ENCODE measurements at regions not wholly inside any gene's neighbourhood (a gene's known extent, or its start where the extent isn't known, plus 50 kb on each side); places are given as distances from the start of the nearest gene placed in this dataset.
"Not testable (repeated sequence)": the region's sequence is repeated elsewhere in the genome, so short reads cannot be mapped to it uniquely, and the experiment has no call there.

GRCh38 chrX:13226214-13226613 lies 93.6 kb downstream of the ATXN3L start:
- no peak overlapping the region for H3K27ac ChIP-seq
- no peak for DNase-seq (ENCODE audit: low read depth, low spot score)

- DNase-seq (ENCODE audit: low read depth, low spot score) = peak; percentile 52
- H3K27ac ChIP-seq = peak overlapping the region; percentile 48
Observed at GRCh38 chrX:13223868-13224567, 95.8 kb downstream of the ATXN3L start.

- DNase-seq (ENCODE audit: low read depth, low spot score) = peak; percentile 68
- H3K27ac ChIP-seq = no peak overlapping the region
Observed at GRCh38 chrX:13220916-13221315, 98.9 kb downstream of the ATXN3L start.

GRCh38 chrX:13219991-13220764 lies 99.7 kb downstream of the ATXN3L start:
- H3K27ac ChIP-seq = no peak overlapping the region
- no peak for DNase-seq (ENCODE audit: low read depth, low spot score)

- no peak overlapping the region for H3K27ac ChIP-seq
- no peak for DNase-seq (ENCODE audit: low read depth, low spot score)
Observed at GRCh38 chrX:13218758-13219157, 101.1 kb downstream of the ATXN3L start.

GRCh38 chrX:13216139-13216538 lies 103.7 kb downstream of the ATXN3L start:
- DNase-seq (ENCODE audit: low read depth, low spot score) = no peak
- H3K27ac ChIP-seq = no peak overlapping the region

GRCh38 chrX:13215729-13216128 lies 104.1 kb downstream of the ATXN3L start:
- no peak for DNase-seq (ENCODE audit: low read depth, low spot score)
- no peak overlapping the region for H3K27ac ChIP-seq

GRCh38 chrX:13212191-13212651 lies 107.6 kb downstream of the ATXN3L start:
- no peak overlapping the region for H3K27ac ChIP-seq
- DNase-seq (ENCODE audit: low read depth, low spot score) = no peak

- not testable (repeated sequence) for DNase-seq (ENCODE audit: low read depth, low spot score); H3K27ac ChIP-seq
Observed at GRCh38 chrX:13210142-13210541, 109.7 kb downstream of the ATXN3L start.

GRCh38 chrX:13209704-13210103 lies 110.1 kb downstream of the ATXN3L start:
- DNase-seq (ENCODE audit: low read depth, low spot score); H3K27ac ChIP-seq: not testable (repeated sequence)

- no peak for DNase-seq (ENCODE audit: low read depth, low spot score)
- H3K27ac ChIP-seq = no peak overlapping the region
Observed at GRCh38 chrX:13208281-13208935, 111.4 kb downstream of the ATXN3L start.

- H3K27ac ChIP-seq = no peak overlapping the region
- no peak for DNase-seq (ENCODE audit: low read depth, low spot score)
Observed at GRCh38 chrX:13203271-13203670, 116.6 kb downstream of the ATXN3L start.

- DNase-seq (ENCODE audit: low read depth, low spot score) = no peak
- H3K27ac ChIP-seq = no peak overlapping the region
Observed at GRCh38 chrX:13201605-13202219, 118.1 kb downstream of the ATXN3L start.

GRCh38 chrX:13200398-13200797 lies 119.5 kb downstream of the ATXN3L start:
- DNase-seq (ENCODE audit: low read depth, low spot score) = no peak
- no peak overlapping the region for H3K27ac ChIP-seq

GRCh38 chrX:13198762-13199064 lies 121.1 kb downstream of the ATXN3L start:
- no peak overlapping the region for H3K27ac ChIP-seq
- no peak for DNase-seq (ENCODE audit: low read depth, low spot score)

- no peak for DNase-seq (ENCODE audit: low read depth, low spot score)
- H3K27ac ChIP-seq = no peak overlapping the region
Observed at GRCh38 chrX:13198056-13198761, 121.6 kb downstream of the ATXN3L start.

GRCh38 chrX:13196782-13197181 lies 123.1 kb downstream of the ATXN3L start:
- H3K27ac ChIP-seq = no peak overlapping the region
- DNase-seq (ENCODE audit: low read depth, low spot score) = no peak

- H3K27ac ChIP-seq = no peak overlapping the region
- no peak for DNase-seq (ENCODE audit: low read depth, low spot score)
Observed at GRCh38 chrX:13195340-13195739, 124.5 kb downstream of the ATXN3L start.

- no peak overlapping the region for H3K27ac ChIP-seq
- DNase-seq (ENCODE audit: low read depth, low spot score) = no peak
Observed at GRCh38 chrX:13194291-13195103, 125.4 kb downstream of the ATXN3L start.

All from epithelial cell of prostate (primary cell).